Neural crest cell (in vitro differentiated cells): ENCODE measurements at regions not wholly inside any gene's neighbourhood (a gene's known extent, or its start where the extent isn't known, plus 50 kb on each side); places are given as distances from the start of the nearest gene placed in this dataset.

Experiments used
- DNase-seq: peaks from one replicate; pipeline ENCODE4 v3.0.0; 2021; ENCODE audit warnings: low read depth, mixed read lengths, low spot score
- H3K27ac Mint-ChIP-seq: one replicate; pipeline ENCODE4 v1.8.0; 2021; ENCODE audit warnings: mild to moderate bottlenecking, mixed read lengths; ENCODE audit not compliant: unreplicated experiment
- H3K27me3 Mint-ChIP-seq: 2 replicates; pipeline ENCODE4 v1.8.0; 2021; ENCODE audit warnings: low read depth, mild to moderate bottlenecking, mixed read lengths
- H3K36me3 Mint-ChIP-seq: 2 replicates; pipeline ENCODE4 v1.8.0; 2021; ENCODE audit warnings: low read depth, mild to moderate bottlenecking, mixed read lengths
- H3K4me1 Mint-ChIP-seq: 2 replicates; pipeline ENCODE4 v1.8.0; 2021; ENCODE audit warnings: mixed read lengths
- H3K4me3 Mint-ChIP-seq: one replicate; pipeline ENCODE4 v1.8.0; 2021; ENCODE audit warnings: mild to moderate bottlenecking, mixed read lengths
- H3K9me3 Mint-ChIP-seq: 2 replicates; pipeline ENCODE4 v1.8.0; 2021; ENCODE audit warnings: mixed read lengths
- CTCF ChIP-seq: fragments of 200-600 bp; sonication (generic); conservative IDR thresholded peaks from 2 replicates; pipeline ENCODE4 v1.5.0; 2021; ENCODE audit warnings: antibody characterized with exemption, mild to moderate bottlenecking

- Mint-ChIP-seq H3K9me3 (no peaks in the 10 kb centered on the region), H3K4me3 (no peak overlapping the region), H3K4me1 (peaks cover 4% of the 10 kb centered on the region), H3K27me3 (peaks cover 2% of the 10 kb centered on the region), H3K36me3 (no peaks in the 10 kb centered on the region), H3K27ac (no peak overlapping the region)
- no peak for TF ChIP-seq CTCF
- DNase-seq = no peak
Measured at GRCh38 chr10:6305401-6306321, 102.9 kb downstream of the PFKFB3 start.

- no peaks in the 10 kb centered on the region for H3K4me1 Mint-ChIP-seq
- H3K27me3 Mint-ChIP-seq = no peaks in the 10 kb centered on the region
- no peak overlapping the region for H3K27ac Mint-ChIP-seq
- no peak overlapping the region for H3K4me3 Mint-ChIP-seq
- H3K36me3 Mint-ChIP-seq = no peaks in the 10 kb centered on the region
- no peak for DNase-seq
- no peaks in the 10 kb centered on the region for H3K9me3 Mint-ChIP-seq
- TF ChIP-seq CTCF = no peak
Measured at GRCh38 chr10:6306917-6307316, 104.2 kb downstream of the PFKFB3 start.

DNA sequence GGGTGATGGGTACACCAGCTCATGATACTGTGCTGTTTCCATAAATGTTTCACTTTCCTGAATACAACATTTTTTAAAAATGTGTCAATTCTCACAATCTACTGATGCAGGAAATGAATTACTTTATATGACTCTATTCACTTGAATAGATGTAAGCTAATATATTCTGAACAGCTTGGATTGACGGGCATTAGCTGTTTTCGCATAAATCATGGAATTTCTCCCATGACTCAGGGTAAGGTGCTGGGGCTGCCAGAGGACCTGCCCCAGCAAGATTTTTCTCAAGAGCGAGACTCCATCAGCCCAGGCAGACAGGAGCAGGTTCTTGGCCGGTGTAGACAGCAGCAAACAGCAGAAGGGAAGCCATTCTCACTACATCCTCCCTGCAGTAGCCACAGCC is 107.1 kb downstream of the PFKFB3 start:
- Mint-ChIP-seq H3K27me3 (peaks cover 3% of the 10 kb centered on the region), H3K4me3 (no peak overlapping the region), H3K27ac (no peak overlapping the region), H3K4me1 (no peaks in the 10 kb centered on the region), H3K9me3 (no peaks in the 10 kb centered on the region), H3K36me3 (no peaks in the 10 kb centered on the region)
- no peak for DNase-seq
- no peak for TF ChIP-seq CTCF

DNA sequence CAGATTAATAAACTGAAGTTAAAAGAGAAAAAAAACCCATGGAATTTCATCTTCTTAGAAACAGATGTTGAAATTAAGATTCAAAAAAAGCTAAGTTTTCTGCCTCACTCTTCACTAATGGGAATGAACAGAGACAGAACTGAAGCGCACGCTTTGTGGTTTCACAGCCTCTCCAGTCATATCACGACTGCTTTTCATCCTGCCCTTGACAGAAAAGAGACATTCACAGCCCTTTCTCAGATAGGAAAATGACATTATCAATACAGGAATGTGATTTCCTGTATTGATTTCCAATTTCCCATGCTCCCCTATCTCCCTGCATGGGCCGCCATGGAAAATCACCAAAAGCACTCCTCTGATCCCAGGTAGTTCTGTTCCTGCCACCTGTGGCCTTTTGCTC is 108.2 kb downstream of the PFKFB3 start:
- TF ChIP-seq CTCF = no peak
- Mint-ChIP-seq H3K27me3 (peaks cover 3% of the 10 kb centered on the region), H3K36me3 (no peaks in the 10 kb centered on the region), H3K4me1 (no peaks in the 10 kb centered on the region), H3K9me3 (no peaks in the 10 kb centered on the region), H3K27ac (no peak overlapping the region), H3K4me3 (no peak overlapping the region)
- DNase-seq = no peak

DNA sequence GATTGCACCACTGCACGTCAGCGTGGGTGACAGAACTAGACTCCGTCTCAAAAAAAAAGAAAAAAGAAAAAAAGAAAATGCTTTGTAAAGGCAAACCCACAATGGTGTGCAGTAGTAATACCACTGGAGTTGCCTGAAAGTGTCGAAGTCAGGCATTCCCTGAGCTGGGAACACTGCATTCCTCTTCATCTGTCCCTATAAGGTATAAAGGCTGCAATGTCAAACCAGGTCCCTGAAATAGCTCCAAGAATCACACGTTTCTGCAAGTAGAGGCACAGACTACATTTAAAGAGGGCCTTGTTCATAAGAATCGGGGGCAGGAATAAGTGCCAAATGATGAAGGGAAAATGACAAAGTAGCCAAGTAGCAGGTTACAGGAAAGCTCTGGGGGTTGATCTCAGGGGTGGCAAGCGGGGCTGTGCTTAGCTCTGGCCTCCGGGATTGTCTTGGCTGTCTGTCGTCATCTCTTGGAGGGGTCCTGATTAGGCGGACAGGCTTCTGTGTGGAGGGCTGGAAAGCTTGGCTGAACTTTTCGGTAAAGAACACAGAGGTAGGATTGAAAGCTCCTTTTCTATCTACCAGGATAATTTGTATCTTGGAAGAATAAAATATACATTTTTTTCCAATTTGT is 109.1 kb downstream of the PFKFB3 start:
- Mint-ChIP-seq H3K9me3 (no peaks in the 10 kb centered on the region), H3K4me3 (no peak overlapping the region), H3K27me3 (peaks cover 3% of the 10 kb centered on the region), H3K36me3 (no peaks in the 10 kb centered on the region), H3K4me1 (no peaks in the 10 kb centered on the region), H3K27ac (no peak overlapping the region)
- DNase-seq = no peak
- no peak for TF ChIP-seq CTCF
